HCT116 (cell line): ENCODE measurements at regions not wholly inside any gene's neighbourhood (a gene's known extent, or its start where the extent isn't known, plus 50 kb on each side); places are given as distances from the start of the nearest gene placed in this dataset.

ENCODE experiments used
- ATAC-seq: fragments of 200-7000 bp; cut with Tn5 transposase; 2 replicates; pipeline ENCODE4 v1.9.1; 2020; ENCODE audit warnings: mild to moderate bottlenecking, moderate library complexity
- BruUV-seq: library from RNA; stranded (reverse); fragments of 400-500 nt; replicated peaks from 2 replicates; lab custom pipeline; 2021; lab: Mats Ljungman, UMichigan
- CTCF ChIA-PET: fragments of 300-600 bp; sonication (Branson Sonifier 250); formaldehyde crosslinking; loops from one replicate; lab custom pipeline; 2021; ENCODE audit warnings: antibody characterized with exemption; lab: Charles Lee
- POLR2A ChIA-PET: fragments of 300-600, 350-600 bp; sonication (Branson Sonifier 250); formaldehyde crosslinking; loops from one replicate; lab custom pipeline; 2021; ENCODE audit warnings: antibody characterized with exemption; lab: Charles Lee
- RAD21 ChIA-PET, 2 experiments: fragments of 300-600 bp; sonication (Branson Sonifier 250); formaldehyde crosslinking; loops; one replicate each; lab custom pipeline; 2023; ENCODE audit warnings: low total read pairs in 2 of 2; ENCODE audit not compliant: uncharacterized antibody in 2 of 2, unreplicated experiment in 2 of 2, low non-redundant PET in 1 of 2; lab: Charles Lee
- DNase-seq: peaks from one replicate; pipeline ENCODE4 v3.0.0-alpha.2; 2010; ENCODE audit warnings: low read depth, low spot score
- H2AFZ ChIP-seq: fragments of 200-600 bp; shearing (Covaris generic), sonication (generic); 2 replicates; pipeline ENCODE4 v1.6.1; 2017; ENCODE audit warnings: low read depth, mixed run types, mixed read lengths, antibody characterized with exemption, low read length; ENCODE audit not compliant: poor library complexity, severe bottlenecking
- H3K27ac ChIP-seq: 2 replicates; pipeline ENCODE4 v1.5.1; 2012; ENCODE audit warnings: low read depth, low read length
- H3K27me3 ChIP-seq: fragments of 200-600 bp; sonication (generic); 2 replicates; pipeline ENCODE4 v1.6.1; 2016; ENCODE audit warnings: mixed run types, low read length, mixed read lengths; ENCODE audit not compliant: insufficient read depth
- H3K36me3 ChIP-seq, 2 experiments: fragments of 200-500 bp in 1 of 2; fragments of 200-600 bp in 1 of 2; sonication (Bioruptor generic) in 1 of 2; sonication (generic) in 1 of 2; 2 replicates each; pipeline versions ENCODE4 v1.5.1 to v1.6.1; 2014 to 2016; ENCODE audit warnings: low read length in 2 of 2, inconsistent platforms in 1 of 2, mixed read lengths in 1 of 2, mixed run types in 1 of 2; ENCODE audit not compliant: insufficient read depth in 2 of 2, control insufficient read depth in 1 of 2
- H3K4me1 ChIP-seq, 2 experiments: fragments of 200-600 bp in 1 of 2; sonication (generic) in 1 of 2; 2 replicates each; pipeline versions ENCODE4 v1.5.1 to v1.6.1; 2012 to 2017; ENCODE audit warnings: low read length in 2 of 2, inconsistent platforms in 1 of 2, mild to moderate bottlenecking in 1 of 2, mixed read lengths in 1 of 2, mixed run types in 1 of 2, moderate library complexity in 1 of 2; ENCODE audit not compliant: insufficient read depth in 2 of 2, control insufficient read depth in 1 of 2
- H3K4me2 ChIP-seq: fragments of 200-600 bp; sonication (generic); 2 replicates; pipeline ENCODE4 v1.6.1; 2017; ENCODE audit warnings: mixed run types, low read length, mixed read lengths
- H3K4me3 ChIP-seq, 2 experiments: fragments of 200-600 bp in 1 of 2; sonication (generic) in 1 of 2; replicated peaks in 1 of 2; 2 replicates each; pipeline ENCODE4 v1.5.1; 2011 to 2016; ENCODE audit warnings: low read length in 2 of 2, control low read depth in 1 of 2, low read depth in 1 of 2, mild to moderate bottlenecking in 1 of 2, mixed read lengths in 1 of 2, mixed run types in 1 of 2
- H3K79me2 ChIP-seq: fragments of 200-600 bp; sonication (generic); 2 replicates; pipeline ENCODE4 v1.6.1; 2017; ENCODE audit warnings: mild to moderate bottlenecking, mixed run types, low read length, moderate library complexity, mixed read lengths; ENCODE audit not compliant: insufficient read depth
- H3K9ac ChIP-seq: fragments of 200-600 bp; sonication (generic); 2 replicates; pipeline ENCODE4 v1.6.1; 2016; ENCODE audit warnings: low read length, mixed read lengths
- H3K9me2 ChIP-seq: fragments of 200-600 bp; sonication (generic), shearing (Covaris generic); 2 replicates; pipeline ENCODE4 v1.6.1; 2017; ENCODE audit warnings: mixed run types, mild to moderate bottlenecking, moderate library complexity; ENCODE audit not compliant: insufficient read depth
- H3K9me3 ChIP-seq, 2 experiments: fragments of 200-500 bp in 1 of 2; fragments of 200-600 bp in 1 of 2; sonication (Bioruptor generic) in 1 of 2; sonication (generic) in 1 of 2; 2 replicates each; pipeline ENCODE4 v1.6.1; 2014 to 2017; ENCODE audit warnings: low read length in 2 of 2, mixed read lengths in 2 of 2, inconsistent platforms in 1 of 2, low read depth in 1 of 2, mild to moderate bottlenecking in 1 of 2, mixed run types in 1 of 2, moderate library complexity in 1 of 2; ENCODE audit not compliant: control insufficient read depth in 1 of 2, insufficient read depth in 1 of 2
- H4K20me1 ChIP-seq: fragments of 200-600 bp; sonication (generic), shearing (Covaris generic); 2 replicates; pipeline ENCODE4 v1.6.1; 2017; ENCODE audit warnings: mixed run types, mild to moderate bottlenecking, moderate library complexity; ENCODE audit not compliant: insufficient read depth
- CBX3 ChIP-seq: IDR thresholded peaks from 2 replicates; pipeline ENCODE4 v1.6.1; 2012; ENCODE audit warnings: low read depth
- CTCF ChIP-seq, 3 experiments: fragments of 200-600 bp in 1 of 3; sonication (generic) in 1 of 3; IDR thresholded peaks in 2 of 3; conservative IDR thresholded peaks in 1 of 3; 2 replicates each; pipeline ENCODE4 v1.5.1; 2012 to 2017; ENCODE audit warnings: low read depth in 2 of 3, low read length in 2 of 3, antibody characterized with exemption in 1 of 3, borderline replicate concordance in 1 of 3, control low read depth in 1 of 3, mild to moderate bottlenecking in 1 of 3, mixed read lengths in 1 of 3, mixed run types in 1 of 3, moderate library complexity in 1 of 3; ENCODE audit not compliant: insufficient read depth in 1 of 3
- EZH2 ChIP-seq: fragments of 200-600 bp; sonication (generic); IDR thresholded peaks from 2 replicates; pipeline ENCODE4 v1.6.1; 2017; ENCODE audit warnings: antibody characterized with exemption, mixed run types
- FOSL1 ChIP-seq: IDR thresholded peaks from 2 replicates; pipeline ENCODE4 v1.6.1; 2012; ENCODE audit warnings: low read depth
- RAD21 ChIP-seq: IDR thresholded peaks from 2 replicates; pipeline ENCODE4 v1.6.1; 2012; ENCODE audit warnings: low read depth, mild to moderate bottlenecking
- SP1 ChIP-seq: IDR thresholded peaks from 2 replicates; pipeline ENCODE4 v1.6.1; 2012; ENCODE audit warnings: low read depth
- ZFX ChIP-seq: fragments of 450-650 bp; IDR thresholded peaks from 2 replicates; pipeline ENCODE4 v1.6.1; 2017
- intact Hi-C: fragments of 100-400 bp; cut with micrococcal nuclease; formaldehyde crosslinking; loops from 2 replicates; pipeline ENCODE4 v1.10.0; 2022

DNA sequence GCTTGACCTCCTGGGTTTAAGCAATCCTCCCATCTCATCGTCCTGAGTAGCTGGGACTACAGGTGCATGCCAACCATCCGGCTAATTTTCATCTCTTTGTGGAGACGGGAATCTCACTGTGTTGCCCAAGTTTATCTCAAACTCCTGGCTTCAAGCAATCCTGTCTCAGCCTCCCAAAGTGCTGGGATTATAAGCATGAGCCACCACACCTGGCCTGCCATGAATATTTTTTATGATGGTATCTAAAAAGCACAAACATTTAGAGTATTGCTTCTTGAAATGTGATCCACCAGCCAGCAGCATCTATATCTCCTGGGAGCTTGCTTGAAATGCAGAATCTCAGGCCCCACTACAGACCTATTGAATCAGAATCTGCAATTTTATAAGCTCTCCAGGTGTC lies 111.2 kb upstream of the CLDN10 start:
- Histone ChIP-seq H3K27ac (no peak overlapping the region), H3K4me2 (no peak overlapping the region), H4K20me1 (no peaks in the 10 kb centered on the region), H3K36me3 (no peaks in the 10 kb centered on the region), H3K9ac (no peak overlapping the region), H3K9me3 (no peaks in the 10 kb centered on the region), H3K27me3 (peaks cover 19% of the 10 kb centered on the region), H2AFZ (no peak overlapping the region), H3K4me3 (no peak overlapping the region), H3K79me2 (no peaks in the 10 kb centered on the region), H3K9me2 (no peaks in the 10 kb centered on the region), H3K4me1 (no peaks in the 10 kb centered on the region)
- ChIA-PET POLR2A (no interaction called here), RAD21 (no interaction called here), CTCF (no interaction called here)
- no TSS peak for BruUV-seq
- ATAC-seq (no peak), DNase-seq (no peak)
- intact Hi-C loops, result no loop called here
- TF ChIP-seq EZH2 (no peak), ZFX (no peak)

DNA sequence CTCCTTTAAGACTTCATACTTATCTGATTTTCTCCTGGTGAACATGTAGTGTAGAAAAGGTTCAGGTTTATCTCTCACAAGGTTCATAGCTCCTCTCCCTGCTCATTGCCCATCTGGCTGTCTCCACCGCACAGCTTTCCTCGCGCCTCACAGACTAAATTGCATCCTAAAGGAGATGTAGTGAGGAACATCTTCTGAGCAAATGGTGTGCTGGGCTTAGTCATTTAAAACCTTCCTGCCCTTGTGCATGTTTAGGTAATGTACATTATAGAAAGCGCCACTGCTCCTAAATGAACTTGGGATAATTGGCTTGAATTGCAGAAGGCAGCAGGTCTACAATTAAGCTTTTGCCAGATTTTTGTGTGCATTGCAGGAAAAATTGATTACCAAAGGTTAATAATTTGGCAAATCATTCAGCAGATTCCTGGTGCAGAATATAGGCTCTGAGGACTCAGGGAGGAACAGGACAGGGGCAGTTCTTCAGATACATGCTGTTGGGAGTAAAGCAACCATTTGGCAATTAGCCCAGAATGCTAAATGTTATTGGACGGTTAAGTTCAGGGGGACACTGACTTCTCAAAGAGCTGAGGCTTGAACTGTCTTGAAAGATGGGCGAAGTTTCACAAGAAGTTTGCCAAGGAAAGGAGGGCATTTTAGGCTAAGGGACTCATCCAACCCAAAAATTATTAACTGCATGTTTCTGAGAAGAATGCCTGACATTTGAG lies 108.4 kb upstream of the CLDN10 start:
- H3K79me2 ChIP-seq, result no peaks in the 10 kb centered on the region
- ATAC-seq (no peak), DNase-seq (no peak)
- no peaks in the 10 kb centered on the region for H3K36me3 ChIP-seq
- H3K9me3 ChIP-seq, result no peaks in the 10 kb centered on the region
- H4K20me1 ChIP-seq, result no peaks in the 10 kb centered on the region
- H3K4me2 ChIP-seq, result no peak overlapping the region
- ChIA-PET CTCF (no interaction called here), POLR2A (no interaction called here), RAD21 (no interaction called here)
- H3K4me3 ChIP-seq, result no peak overlapping the region
- peaks cover 19% of the 10 kb centered on the region for H3K27me3 ChIP-seq
- H3K9me2 ChIP-seq, result no peaks in the 10 kb centered on the region
- no peaks in the 10 kb centered on the region for H3K4me1 ChIP-seq
- no TSS peak for BruUV-seq
- TF ChIP-seq ZFX (no peak), FOSL1 (no peak), SP1 (no peak), EZH2 (no peak), RAD21 (no peak), CTCF (IDR thresholded peaks at IDR 0.05 in 2 of 3, conservative IDR thresholded peaks at IDR 0.05 in 1 of 3; ENCODE audit: borderline replicate concordance in 1 of 3, insufficient read depth in 1 of 3, low read depth in 2 of 3, low read length in 2 of 3) (no peak), CBX3 (no peak)
- no peak overlapping the region for H3K27ac ChIP-seq
- no peak overlapping the region for H2AFZ ChIP-seq
- intact Hi-C loops, result no loop called here
- H3K9ac ChIP-seq, result no peak overlapping the region
